ENCODE measurements at regions not wholly inside any gene's neighbourhood (a gene's known extent, or its start where the extent isn't known, plus 50 kb on each side); places are given as distances from the start of the nearest gene placed in this dataset.

DNA sequence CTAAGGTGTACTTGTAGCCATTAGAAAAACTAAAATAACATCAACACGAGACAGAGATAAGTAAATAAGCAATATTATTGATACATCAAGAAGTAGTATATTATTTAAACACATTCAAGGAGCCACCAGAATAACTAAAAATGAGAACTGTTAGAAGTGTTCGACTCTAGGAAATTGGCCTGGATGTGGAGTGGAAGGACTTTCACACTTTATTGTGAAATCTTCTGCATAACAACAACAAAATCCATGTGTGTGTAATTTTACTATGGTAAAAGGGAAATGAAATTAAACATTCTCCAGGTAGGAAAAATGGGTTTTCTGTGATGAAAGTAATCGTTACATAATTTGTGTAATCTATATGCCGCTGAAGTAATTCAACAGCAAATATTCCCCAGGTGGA is 96.3 kb upstream of the RNF152 start:
- H3K4me1 Mint-ChIP-seq, result no peaks in the 10 kb centered on the region
- no peak for DNase-seq
- no peak overlapping the region for H3K4me3 ChIP-seq (ENCODE audit: control insufficient read depth in 1 of 2, extremely low read depth in 1 of 2, low read length in 1 of 2)
- H3K27ac Mint-ChIP-seq, result no peak overlapping the region
- peaks cover 0 to 2% of the 10 kb centered on the region in 2 experiments for H3K27me3 ChIP-seq (replicated peaks in 1 of 2; ENCODE audit: control insufficient read depth in 2 of 2, extremely low read depth in 1 of 2, insufficient read depth in 2 of 2, low read length in 1 of 2)
- CTCF ChIA-PET, result no interaction called here
- no CpG with 5 or more reads among the region's 4 CpGs for WGBS (ENCODE audit: insufficient coverage)
- no peaks in the 10 kb centered on the region for H3K36me3 Mint-ChIP-seq
- no peak for ATAC-seq (replicated peaks in 1 of 4)
- no peaks in the 10 kb centered on the region for H3K9me3 Mint-ChIP-seq
- no peaks in the 10 kb centered on the region for H3K36me3 ChIP-seq (ENCODE audit: control insufficient read depth in 2 of 2, extremely low read depth in 1 of 2, insufficient read depth in 1 of 2, low read length in 1 of 2)
- no peak overlapping the region for H3K4me3 Mint-ChIP-seq
- no peaks in the 10 kb centered on the region for H3K4me1 ChIP-seq (ENCODE audit: control insufficient read depth in 1 of 2, extremely low read depth in 1 of 2, insufficient read depth in 2 of 2, low read length in 2 of 2)
- POLR2A ChIA-PET, result no interaction called here
- no peaks in the 10 kb centered on the region for H3K9me3 ChIP-seq
- no peak overlapping the region for H3K27ac ChIP-seq (ENCODE audit: low read length)
- H3K27me3 Mint-ChIP-seq, result peaks cover 3 to 14% of the 10 kb centered on the region in 2 donors

DNA sequence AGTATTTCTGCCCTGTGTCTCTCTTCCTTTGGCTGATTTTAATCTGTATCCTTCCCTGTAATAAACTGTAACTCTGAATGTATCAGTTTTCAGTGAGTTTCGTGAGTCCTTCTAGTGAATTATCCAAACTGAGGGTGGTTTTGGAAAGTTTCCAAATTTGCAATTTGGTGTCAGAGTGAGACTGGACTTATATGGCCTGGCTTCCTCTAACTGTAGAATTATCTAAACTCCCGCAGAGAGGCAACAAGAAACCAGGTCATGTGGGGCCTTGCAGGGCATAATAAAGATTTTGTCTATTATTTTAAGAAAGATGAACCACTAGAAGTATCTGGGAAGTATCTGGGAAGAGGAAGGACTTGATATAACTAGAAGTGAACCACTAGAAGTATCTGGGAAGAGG is 95.3 kb upstream of the RNF152 start:
- no peaks in the 10 kb centered on the region for H3K36me3 Mint-ChIP-seq
- no peaks in the 10 kb centered on the region for H3K4me1 ChIP-seq (ENCODE audit: control insufficient read depth in 1 of 2, extremely low read depth in 1 of 2, insufficient read depth in 2 of 2, low read length in 2 of 2)
- H3K4me1 Mint-ChIP-seq, result no peaks in the 10 kb centered on the region
- H3K4me3 Mint-ChIP-seq, result no peak overlapping the region
- no peak overlapping the region for H3K27ac ChIP-seq (ENCODE audit: low read length)
- no peaks in the 10 kb centered on the region for H3K36me3 ChIP-seq (ENCODE audit: control insufficient read depth in 2 of 2, extremely low read depth in 1 of 2, insufficient read depth in 1 of 2, low read length in 1 of 2)
- ChIA-PET POLR2A (no interaction called here), CTCF (no interaction called here)
- H3K4me3 ChIP-seq (ENCODE audit: control insufficient read depth in 1 of 2, extremely low read depth in 1 of 2, low read length in 1 of 2), result no peak overlapping the region
- no peak overlapping the region for H3K27ac Mint-ChIP-seq
- ATAC-seq (replicated peaks in 1 of 4) (no peak), DNase-seq (no peak)
- H3K9me3 Mint-ChIP-seq, result no peaks in the 10 kb centered on the region
- H3K27me3 ChIP-seq (replicated peaks in 1 of 2; ENCODE audit: control insufficient read depth in 2 of 2, extremely low read depth in 1 of 2, insufficient read depth in 2 of 2, low read length in 1 of 2), result peaks cover 0 to 2% of the 10 kb centered on the region in 2 experiments
- H3K27me3 Mint-ChIP-seq, result peaks cover 3 to 14% of the 10 kb centered on the region in 2 donors
- WGBS (ENCODE audit: insufficient coverage), result 100% methylated on average over 1 of the region's 2 CpGs
- no peaks in the 10 kb centered on the region for H3K9me3 ChIP-seq

DNA sequence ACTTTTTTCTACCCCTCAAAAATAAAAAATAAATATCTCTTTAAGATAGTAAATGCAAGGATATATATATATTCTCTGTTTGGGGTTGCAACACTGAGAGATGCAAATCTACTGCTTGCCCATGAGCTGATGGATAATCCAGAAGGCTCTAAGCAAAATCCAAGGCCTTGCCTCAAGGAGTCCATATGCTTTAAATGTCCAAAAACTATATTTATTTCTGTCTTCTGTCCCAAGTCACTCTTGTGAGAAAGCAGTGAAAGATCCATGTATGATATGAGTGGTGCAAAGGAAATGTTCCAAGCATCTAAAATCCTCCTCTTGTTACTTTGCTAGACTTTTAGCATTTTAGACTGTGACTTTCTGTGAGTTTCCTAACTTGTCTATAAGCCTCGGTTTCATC is 92.9 kb upstream of the RNF152 start:
- no peaks in the 10 kb centered on the region for H3K36me3 ChIP-seq (ENCODE audit: control insufficient read depth in 2 of 2, extremely low read depth in 1 of 2, insufficient read depth in 1 of 2, low read length in 1 of 2)
- H3K9me3 ChIP-seq, result no peaks in the 10 kb centered on the region
- CTCF ChIA-PET, result no interaction called here
- no peaks in the 10 kb centered on the region for H3K4me1 ChIP-seq (ENCODE audit: control insufficient read depth in 1 of 2, extremely low read depth in 1 of 2, insufficient read depth in 2 of 2, low read length in 2 of 2)
- POLR2A ChIA-PET, result interaction anchor here in 1 of 2 donors (0.6 kb wide), 1 partner anchor 91 kb away, joined by 3 read pairs; no protein-coding TSS in a partner anchor
- H3K27me3 ChIP-seq (replicated peaks in 1 of 2; ENCODE audit: control insufficient read depth in 2 of 2, extremely low read depth in 1 of 2, insufficient read depth in 2 of 2, low read length in 1 of 2), result peaks cover 0 to 2% of the 10 kb centered on the region in 2 experiments
- H3K27ac ChIP-seq (ENCODE audit: low read length), result no peak overlapping the region
- DNase-seq (no peak), ATAC-seq (replicated peaks in 1 of 4) (no peak)
- no peak overlapping the region for H3K27ac Mint-ChIP-seq
- H3K27me3 Mint-ChIP-seq, result peaks cover 3 to 14% of the 10 kb centered on the region in 2 donors
- H3K9me3 Mint-ChIP-seq, result no peaks in the 10 kb centered on the region
- H3K4me3 Mint-ChIP-seq, result no peak overlapping the region
- WGBS (ENCODE audit: insufficient coverage), result no CpG with 5 or more reads among the region's 1 CpG
- no peak overlapping the region for H3K4me3 ChIP-seq (ENCODE audit: control insufficient read depth in 1 of 2, extremely low read depth in 1 of 2, low read length in 1 of 2)
- H3K4me1 Mint-ChIP-seq, result no peaks in the 10 kb centered on the region
- H3K36me3 Mint-ChIP-seq, result no peaks in the 10 kb centered on the region

DNA sequence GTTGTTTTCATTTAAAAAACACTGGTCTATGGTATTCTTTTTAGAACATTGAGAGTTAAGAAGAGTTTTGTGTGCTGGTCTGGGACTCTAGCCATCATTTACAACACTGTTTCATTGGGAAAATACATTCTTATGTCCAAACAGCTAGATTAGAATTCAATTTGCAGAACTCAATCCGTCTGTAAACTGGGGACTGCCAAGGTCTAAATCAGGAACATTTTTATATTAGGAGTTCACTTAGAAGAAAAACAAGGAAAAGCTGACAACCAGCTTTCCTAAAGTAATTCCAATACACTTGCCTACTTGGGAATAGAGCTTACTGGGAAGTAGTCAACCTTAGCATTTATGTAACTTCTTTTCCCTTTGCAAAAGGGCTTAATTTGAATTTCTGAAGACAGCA is 91.5 kb upstream of the RNF152 start:
- CTCF ChIA-PET, result no interaction called here

DNA sequence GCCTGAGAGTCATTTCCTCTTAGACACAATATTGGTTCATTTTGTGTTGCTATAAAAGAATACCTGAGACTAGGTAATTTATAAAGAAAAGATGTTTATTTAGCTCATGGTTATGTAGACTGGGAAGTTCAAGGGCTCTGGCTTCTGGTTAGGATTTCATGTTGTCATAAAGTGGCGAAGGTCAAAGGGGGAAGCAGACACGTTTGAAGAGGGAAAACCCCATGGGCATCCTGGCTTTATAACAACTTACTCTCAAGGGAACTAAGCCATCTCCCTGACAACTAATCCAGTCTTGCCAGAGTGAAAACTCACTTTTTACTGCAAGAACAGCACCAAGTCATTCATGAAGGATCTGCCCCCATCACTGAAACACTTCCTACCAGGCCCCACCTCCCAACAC is 89.7 kb upstream of the RNF152 start:
- Mint-ChIP-seq H3K36me3 (no peaks in the 10 kb centered on the region), H3K4me1 (peaks cover 0 to 6% (median 4%) of the 10 kb centered on the region in 3 donors), H3K27ac (no peak overlapping the region), H3K27me3 (peaks cover 0 to 3% of the 10 kb centered on the region in 2 donors), H3K9me3 (no peaks in the 10 kb centered on the region), H3K4me3 (no peak overlapping the region)
- ATAC-seq (replicated peaks in 1 of 4), result no peak
- no peak for DNase-seq
- Histone ChIP-seq H3K4me3 (ENCODE audit: control insufficient read depth in 1 of 2, extremely low read depth in 1 of 2, low read length in 1 of 2) (no peak overlapping the region), H3K36me3 (ENCODE audit: control insufficient read depth in 2 of 2, extremely low read depth in 1 of 2, insufficient read depth in 1 of 2, low read length in 1 of 2) (no peaks in the 10 kb centered on the region), H3K4me1 (ENCODE audit: control insufficient read depth in 1 of 2, extremely low read depth in 1 of 2, insufficient read depth in 2 of 2, low read length in 2 of 2) (no peaks in the 10 kb centered on the region), H3K27ac (ENCODE audit: low read length) (no peak overlapping the region), H3K9me3 (no peaks in the 10 kb centered on the region), H3K27me3 (replicated peaks in 1 of 2; ENCODE audit: control insufficient read depth in 2 of 2, extremely low read depth in 1 of 2, insufficient read depth in 2 of 2, low read length in 1 of 2) (no peaks in the 10 kb centered on the region)
- no CpG with 5 or more reads among the region's 2 CpGs for WGBS (ENCODE audit: insufficient coverage)
- ChIA-PET POLR2A (no interaction called here), CTCF (no interaction called here)

More for the DNA sequence above, 91.5 kb upstream of the RNF152 start:
- no peaks in the 10 kb centered on the region for H3K9me3 Mint-ChIP-seq
- POLR2A ChIA-PET, result no interaction called here
- H3K27me3 ChIP-seq (replicated peaks in 1 of 2; ENCODE audit: control insufficient read depth in 2 of 2, extremely low read depth in 1 of 2, insufficient read depth in 2 of 2, low read length in 1 of 2), result peaks cover 0 to 2% of the 10 kb centered on the region in 2 experiments
- H3K27me3 Mint-ChIP-seq, result peaks cover 3 to 14% of the 10 kb centered on the region in 2 donors
- no peaks in the 10 kb centered on the region for H3K9me3 ChIP-seq
- H3K4me1 Mint-ChIP-seq, result peaks cover 0 to 4% (median 4%) of the 10 kb centered on the region in 3 donors
- no peaks in the 10 kb centered on the region for H3K36me3 ChIP-seq (ENCODE audit: control insufficient read depth in 2 of 2, extremely low read depth in 1 of 2, insufficient read depth in 1 of 2, low read length in 1 of 2)
- H3K27ac ChIP-seq (ENCODE audit: low read length), result no peak overlapping the region
- no peaks in the 10 kb centered on the region for H3K36me3 Mint-ChIP-seq
- ATAC-seq (replicated peaks in 1 of 4), result no peak
- DNase-seq, result no peak
- WGBS (ENCODE audit: insufficient coverage), result no CpG with 5 or more reads among the region's 1 CpG
- no peak overlapping the region for H3K4me3 Mint-ChIP-seq
- H3K27ac Mint-ChIP-seq, result no peak overlapping the region
- H3K4me1 ChIP-seq (ENCODE audit: control insufficient read depth in 1 of 2, extremely low read depth in 1 of 2, insufficient read depth in 2 of 2, low read length in 2 of 2), result no peaks in the 10 kb centered on the region
- H3K4me3 ChIP-seq (ENCODE audit: control insufficient read depth in 1 of 2, extremely low read depth in 1 of 2, low read length in 1 of 2), result no peak overlapping the region

DNA sequence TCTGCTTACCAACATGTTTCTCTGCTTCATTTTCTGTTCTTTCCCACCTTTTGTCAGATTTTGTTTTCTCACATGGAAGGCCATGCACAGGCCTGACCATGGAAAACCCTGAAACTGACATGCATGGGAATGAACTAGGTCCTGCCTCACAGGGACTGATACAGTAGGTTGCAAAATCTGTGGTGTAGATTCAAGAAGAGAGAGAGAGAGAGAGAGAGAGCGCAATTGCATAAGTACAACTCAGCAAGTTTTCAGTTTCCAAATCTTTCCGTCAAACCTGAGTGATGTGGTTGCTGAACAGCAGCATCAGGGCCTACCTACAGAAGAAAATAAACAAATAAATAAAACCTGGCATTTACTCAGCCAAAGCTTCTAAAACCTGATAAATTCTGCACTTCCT is 87.5 kb upstream of the RNF152 start:
- DNase-seq, result no peak
- no peak overlapping the region for H3K27ac ChIP-seq (ENCODE audit: low read length)
- no peak overlapping the region for H3K4me3 Mint-ChIP-seq
- no peaks in the 10 kb centered on the region for H3K36me3 Mint-ChIP-seq
- no peaks in the 10 kb centered on the region for H3K27me3 Mint-ChIP-seq
- no CpG with 5 or more reads among the region's 2 CpGs for WGBS (ENCODE audit: insufficient coverage)
- ChIA-PET POLR2A (no interaction called here), CTCF (interaction anchor here in 1 of 2 donors (0.7 kb wide), 1 partner anchor 551 kb away, joined by 4 read pairs; no protein-coding TSS in a partner anchor)
- H3K4me3 ChIP-seq (ENCODE audit: control insufficient read depth in 1 of 2, extremely low read depth in 1 of 2, low read length in 1 of 2), result no peak overlapping the region
- H3K27me3 ChIP-seq (replicated peaks in 1 of 2; ENCODE audit: control insufficient read depth in 2 of 2, extremely low read depth in 1 of 2, insufficient read depth in 2 of 2, low read length in 1 of 2), result no peaks in the 10 kb centered on the region
- peaks cover 5 to 17% (median 15%) of the 10 kb centered on the region in 3 donors for H3K4me1 Mint-ChIP-seq
- H3K36me3 ChIP-seq (ENCODE audit: control insufficient read depth in 2 of 2, extremely low read depth in 1 of 2, insufficient read depth in 1 of 2, low read length in 1 of 2), result no peaks in the 10 kb centered on the region
- no peak for ATAC-seq (replicated peaks in 1 of 4)
- H3K4me1 ChIP-seq (ENCODE audit: control insufficient read depth in 1 of 2, extremely low read depth in 1 of 2, insufficient read depth in 2 of 2, low read length in 2 of 2), result peaks cover 0 to 3% of the 10 kb centered on the region in 2 experiments
- no peak overlapping the region for H3K27ac Mint-ChIP-seq
- H3K9me3 ChIP-seq, result no peaks in the 10 kb centered on the region
- H3K9me3 Mint-ChIP-seq, result no peaks in the 10 kb centered on the region

All from T-cell (primary cell).